Neural progenitor cell (in vitro differentiated cells): ENCODE measurements at regions not wholly inside any gene's neighbourhood (a gene's known extent, or its start where the extent isn't known, plus 50 kb on each side); places are given as distances from the start of the nearest gene placed in this dataset.

Source experiments
- CTCF ChIP-seq: fragments of 200-600 bp; sonication (generic); IDR thresholded peaks from 2 replicates; pipeline ENCODE4 v1.5.1; 2017; ENCODE audit warnings: antibody characterized with exemption, mild to moderate bottlenecking
- EZH2 ChIP-seq: fragments of 200-600 bp; sonication (generic); IDR thresholded peaks from 2 replicates; pipeline ENCODE4 v1.6.1; 2017; ENCODE audit warnings: antibody characterized with exemption, mild to moderate bottlenecking, moderate library complexity

GRCh38 chr11:38988908-38989307, 2390.9 kb upstream of the RAG2 start:
- no peak for TF ChIP-seq CTCF
- TF ChIP-seq EZH2: no peak
